COLO668 (cell line): ENCODE measurements at regions not wholly inside any gene's neighbourhood (a gene's known extent, or its start where the extent isn't known, plus 50 kb on each side); places are given as distances from the start of the nearest gene placed in this dataset.
"Not testable (repeated sequence)": the region's sequence is repeated elsewhere in the genome, so short reads cannot be mapped to it uniquely, and the experiment has no call there.

Source experiments
- DNase-seq: peaks from one replicate; lab custom pipeline; 2025; ENCODE audit not compliant: unreplicated experiment; lab: John Stamatoyannopoulos, UW

GRCh38 chr12:97616946-97617345 is 154.3 kb downstream of the RMST start:
- DNase-seq = no peak

- DNase-seq = no peak
Measured at GRCh38 chr12:97628962-97629361, 166.4 kb downstream of the RMST start.

GRCh38 chr12:97629382-97629781 is 166.8 kb downstream of the RMST start:
- no peak for DNase-seq

- no peak for DNase-seq
Measured at GRCh38 chr12:97630356-97630755, 167.8 kb downstream of the RMST start.

GRCh38 chr12:97630875-97631274 is 168.3 kb downstream of the RMST start:
- DNase-seq = no peak

GRCh38 chr12:97637770-97638169 is 175.2 kb downstream of the RMST start:
- DNase-seq = no peak

- DNase-seq = no peak
Measured at GRCh38 chr12:97638739-97639138, 176.1 kb downstream of the RMST start.

GRCh38 chr12:97639702-97640101 is 177.1 kb downstream of the RMST start:
- DNase-seq = no peak

- DNase-seq = no peak
Measured at GRCh38 chr12:97640826-97641225, 178.2 kb downstream of the RMST start.

DNA sequence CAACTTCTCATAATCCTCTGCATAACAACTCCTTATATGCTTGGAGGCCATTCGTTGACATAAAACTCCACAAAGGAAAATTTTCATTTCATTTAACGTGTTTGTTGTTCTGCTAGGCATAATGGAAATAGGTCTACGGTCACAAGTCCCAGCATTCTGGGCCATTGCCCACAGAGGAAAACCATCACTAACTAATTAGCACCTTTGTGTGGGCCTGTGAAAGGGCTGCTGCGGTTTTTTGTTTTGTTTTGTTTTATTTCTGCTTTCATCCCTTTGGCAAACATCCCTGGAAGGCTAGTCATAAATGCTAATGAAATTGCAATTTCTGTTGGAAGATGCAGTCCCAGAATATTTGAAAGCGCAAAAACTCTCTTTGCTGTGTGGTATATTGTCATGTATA is 180.3 kb downstream of the RMST start:
- DNase-seq = no peak

GRCh38 chr12:97643924-97644323 is 181.3 kb downstream of the RMST start:
- no peak for DNase-seq

DNA sequence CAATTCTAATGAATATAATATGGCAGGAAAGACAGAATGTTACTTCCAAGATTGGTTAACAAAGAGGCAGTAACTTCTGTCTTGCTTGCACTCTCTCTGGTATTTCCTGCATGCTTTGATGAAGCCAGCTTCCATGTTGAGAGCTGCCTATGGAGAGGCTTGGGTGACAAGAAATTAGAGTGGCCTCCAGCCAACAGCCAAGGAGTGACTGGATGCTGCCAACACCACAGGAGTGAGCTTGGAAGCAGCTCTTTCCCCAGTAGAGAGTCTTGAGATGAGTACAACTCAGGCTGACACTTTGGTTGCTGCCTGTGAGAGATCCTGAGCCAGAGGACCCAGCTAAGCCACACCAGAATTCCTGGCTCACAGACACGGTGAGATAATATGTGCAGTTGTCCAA is 183.1 kb downstream of the RMST start:
- DNase-seq = no peak

- DNase-seq = no peak
Measured at GRCh38 chr12:97647142-97647541, 184.5 kb downstream of the RMST start.

GRCh38 chr12:97650242-97650641 is 187.6 kb downstream of the RMST start:
- no peak for DNase-seq

DNA sequence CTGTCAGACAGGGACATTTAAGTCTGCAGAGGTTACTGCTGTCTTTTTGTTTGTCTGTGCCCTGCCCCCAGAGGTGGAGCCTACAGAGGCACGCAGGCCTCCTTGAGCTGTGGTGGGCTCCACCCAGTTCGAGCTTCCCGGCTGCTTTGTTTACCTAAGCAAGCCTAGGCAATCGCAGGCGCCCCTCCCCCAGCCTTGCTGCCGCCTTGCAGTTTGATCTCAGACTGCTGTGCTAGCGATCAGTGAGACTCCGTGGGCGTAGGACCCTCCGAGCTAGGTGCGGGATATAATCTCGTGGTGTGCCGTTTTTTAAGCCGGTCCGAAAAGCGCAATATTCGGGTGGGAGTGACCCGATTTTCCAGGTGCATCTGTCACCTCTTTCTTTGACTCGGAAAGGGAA is 193.9 kb downstream of the RMST start:
- not testable (repeated sequence) for DNase-seq

DNA sequence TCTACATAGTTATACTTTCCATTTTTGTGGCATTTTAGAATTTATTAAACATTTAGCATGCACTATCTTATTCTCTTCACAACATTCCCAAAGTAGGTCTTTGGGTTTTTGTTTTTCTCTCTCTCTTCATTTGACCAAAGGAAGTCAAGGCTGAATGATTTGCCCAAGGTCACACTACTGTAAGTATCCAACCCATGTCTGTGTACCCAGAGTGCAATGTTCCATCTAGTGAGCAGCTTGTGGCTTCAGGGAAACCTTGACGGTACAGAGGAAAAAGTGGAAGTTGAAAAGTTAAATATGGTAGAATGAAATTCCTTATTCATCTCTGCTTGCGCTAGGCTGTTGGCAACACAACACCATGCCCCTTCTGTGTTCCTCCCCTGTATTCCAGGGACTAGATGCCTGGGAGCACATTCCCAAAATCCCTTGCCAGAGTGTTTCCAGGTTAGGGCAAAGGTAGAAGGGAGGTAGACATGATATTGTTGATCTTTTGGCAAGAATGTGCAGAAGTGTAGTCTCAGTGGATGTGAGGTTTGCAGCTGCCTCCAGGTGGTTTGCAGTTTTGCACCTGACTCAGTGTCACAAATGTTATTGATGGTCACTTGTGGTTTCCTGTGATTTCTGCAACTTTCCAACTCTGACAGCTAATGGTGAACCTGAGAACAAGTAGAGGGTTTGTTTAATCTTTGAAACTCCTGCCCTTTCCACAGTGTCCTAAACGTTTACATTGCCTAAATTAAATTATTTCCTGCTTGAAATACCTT is 196.7 kb downstream of the RMST start:
- DNase-seq = no peak

GRCh38 chr12:97666263-97666662 is 203.7 kb downstream of the RMST start:
- DNase-seq = no peak

GRCh38 chr12:97672870-97673269 is 210.3 kb downstream of the RMST start:
- DNase-seq = no peak

DNA sequence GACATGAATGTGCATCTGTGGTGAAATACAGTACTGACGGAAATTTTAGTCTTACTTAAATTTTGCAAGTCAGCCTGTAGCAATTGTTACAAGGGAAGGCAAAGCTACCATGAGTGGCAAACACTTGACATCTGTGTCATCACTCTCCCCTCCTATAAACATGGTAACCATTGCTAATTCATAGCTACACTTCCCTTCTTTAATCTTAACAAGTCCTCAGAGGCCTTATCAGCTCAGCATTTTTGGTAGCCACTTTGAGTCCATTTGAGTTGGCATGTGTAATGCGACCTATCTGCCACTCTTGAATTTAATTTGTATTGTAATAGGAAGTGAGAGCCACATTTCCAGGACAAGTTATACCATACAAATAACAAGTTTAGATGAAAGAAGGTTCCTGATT is 218.1 kb downstream of the RMST start:
- no peak for DNase-seq

GRCh38 chr12:97681612-97682504 is 219.3 kb downstream of the RMST start:
- no peak for DNase-seq

GRCh38 chr12:97685360-97685759 is 222.8 kb downstream of the RMST start:
- no peak for DNase-seq

DNA sequence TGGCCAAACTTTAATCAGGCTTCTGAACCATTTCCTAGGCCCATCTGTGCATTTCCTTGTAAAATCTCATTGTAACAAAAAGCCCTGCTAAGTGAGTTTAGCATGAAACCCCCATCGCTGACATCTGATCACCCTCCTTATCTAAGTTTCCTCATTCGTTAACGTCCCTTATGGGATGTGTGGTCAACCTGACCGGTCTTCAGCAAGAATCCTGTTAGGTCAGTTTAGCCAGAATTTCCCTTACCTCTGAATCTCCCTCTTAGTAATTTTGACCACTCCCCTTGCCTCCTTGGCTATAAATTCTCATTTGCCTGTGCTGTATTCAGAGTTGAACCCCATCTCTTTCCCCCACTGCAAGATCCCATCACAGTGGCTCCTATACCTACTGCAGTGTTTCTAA is 239.3 kb downstream of the RMST start:
- DNase-seq = no peak
